CD4-positive, alpha-beta T cell treated with Interferon alpha-2 for 1 hour (primary cell): ENCODE measurements at regions not wholly inside any gene's neighbourhood (a gene's known extent, or its start where the extent isn't known, plus 50 kb on each side); places are given as distances from the start of the nearest gene placed in this dataset.
"Not testable (repeated sequence)": the region's sequence is repeated elsewhere in the genome, so short reads cannot be mapped to it uniquely, and the experiment has no call there.

ENCODE experiments used
- DNase-seq, 2 donors: peaks; one replicate each; pipeline ENCODE4 v3.0.0-alpha.2; 2020 to 2022

GRCh38 chr10:111612273-111612672, 535.4 kb downstream of the ADRA2A start:
- no peak for DNase-seq

- DNase-seq: no peak
Observed at GRCh38 chr10:111634191-111634590, 549.4 kb downstream of the GPAM start.

GRCh38 chr10:111646021-111646420, 537.5 kb downstream of the GPAM start:
- DNase-seq: no peak

- DNase-seq: no peak
Observed at GRCh38 chr10:111648046-111648445, 535.5 kb downstream of the GPAM start.

- not testable (repeated sequence) for DNase-seq
Observed at GRCh38 chr10:111649080-111649479, 534.5 kb downstream of the GPAM start.

- DNase-seq: no peak
Observed at GRCh38 chr10:111650088-111650487, 533.5 kb downstream of the GPAM start.

GRCh38 chr10:111656066-111656465, 527.5 kb downstream of the GPAM start:
- no peak for DNase-seq

- no peak for DNase-seq
Observed at GRCh38 chr10:111677759-111678158, 505.8 kb downstream of the GPAM start.

- no peak for DNase-seq
Observed at GRCh38 chr10:111686796-111687195, 496.8 kb downstream of the GPAM start.

GRCh38 chr10:111698711-111699110, 484.9 kb downstream of the GPAM start:
- DNase-seq: no peak

- no peak for DNase-seq
Observed at GRCh38 chr10:111703986-111704385, 479.6 kb downstream of the GPAM start.

- no peak for DNase-seq
Observed at GRCh38 chr10:111705021-111705420, 478.5 kb downstream of the GPAM start.

- DNase-seq: no peak
Observed at GRCh38 chr10:111706331-111706730, 477.2 kb downstream of the GPAM start.

GRCh38 chr10:111707076-111707475, 476.5 kb downstream of the GPAM start:
- no peak for DNase-seq

- no peak for DNase-seq
Observed at GRCh38 chr10:111709603-111710002, 474.0 kb downstream of the GPAM start.

- DNase-seq: no peak
Observed at GRCh38 chr10:111716032-111716431, 467.5 kb downstream of the GPAM start.

GRCh38 chr10:111724121-111724520, 459.4 kb downstream of the GPAM start:
- no peak for DNase-seq

- DNase-seq: no peak
Observed at GRCh38 chr10:111725050-111725449, 458.5 kb downstream of the GPAM start.

GRCh38 chr10:111732166-111732785, 451.3 kb downstream of the GPAM start:
- DNase-seq: no peak

GRCh38 chr10:111739125-111739873, 444.3 kb downstream of the GPAM start:
- DNase-seq: no peak

- no peak for DNase-seq
Observed at GRCh38 chr10:111739874-111740139, 443.8 kb downstream of the GPAM start.

GRCh38 chr10:111745982-111746381, 437.6 kb downstream of the GPAM start:
- no peak for DNase-seq

- DNase-seq: no peak
Observed at GRCh38 chr10:111747751-111748150, 435.8 kb downstream of the GPAM start.

GRCh38 chr10:111748184-111748583, 435.4 kb downstream of the GPAM start:
- no peak for DNase-seq
